ENCODE measurements at regions not wholly inside any gene's neighbourhood (a gene's known extent, or its start where the extent isn't known, plus 50 kb on each side); places are given as distances from the start of the nearest gene placed in this dataset.

DNA sequence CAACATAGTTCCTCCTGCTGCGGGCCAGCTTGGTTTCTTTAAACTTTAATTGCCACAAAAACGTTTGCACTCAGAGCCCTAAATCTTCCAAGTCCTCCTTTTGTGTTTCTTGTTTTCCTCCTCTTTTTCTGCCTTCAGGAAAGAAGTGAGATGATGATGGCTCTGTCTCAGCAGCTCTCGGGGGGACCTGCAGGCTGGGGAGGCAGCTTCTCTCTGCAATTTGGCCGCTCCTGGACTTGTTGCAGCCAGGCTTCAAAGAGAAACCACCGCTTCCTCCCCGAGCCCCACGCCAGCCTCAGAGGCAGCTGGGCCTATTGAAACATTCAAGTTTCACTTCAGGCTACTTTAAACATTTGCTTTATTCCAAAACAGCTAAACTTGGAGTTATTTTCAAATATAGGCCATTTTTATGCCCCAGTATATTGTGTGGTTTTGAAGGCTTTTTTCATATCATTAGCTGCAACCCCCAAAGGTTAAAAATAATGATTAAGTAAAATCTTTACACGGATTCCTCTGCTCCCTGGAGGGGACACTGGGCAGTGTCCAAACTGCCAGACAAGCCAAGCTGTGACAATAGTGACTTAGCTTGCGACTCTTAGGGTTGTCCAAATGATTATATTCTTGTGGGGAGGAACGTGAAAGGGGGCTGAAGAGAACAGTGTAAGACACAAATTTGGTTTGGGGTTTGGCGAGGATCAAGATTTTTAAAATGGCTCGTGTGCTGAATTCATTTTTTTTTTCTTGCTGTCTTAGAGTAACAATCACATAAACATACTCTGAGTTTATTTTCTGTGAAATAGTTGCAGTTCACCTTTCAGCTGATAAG is 330.8 kb downstream of the DLEU7 start:
- no peak for DNase-seq

DNA sequence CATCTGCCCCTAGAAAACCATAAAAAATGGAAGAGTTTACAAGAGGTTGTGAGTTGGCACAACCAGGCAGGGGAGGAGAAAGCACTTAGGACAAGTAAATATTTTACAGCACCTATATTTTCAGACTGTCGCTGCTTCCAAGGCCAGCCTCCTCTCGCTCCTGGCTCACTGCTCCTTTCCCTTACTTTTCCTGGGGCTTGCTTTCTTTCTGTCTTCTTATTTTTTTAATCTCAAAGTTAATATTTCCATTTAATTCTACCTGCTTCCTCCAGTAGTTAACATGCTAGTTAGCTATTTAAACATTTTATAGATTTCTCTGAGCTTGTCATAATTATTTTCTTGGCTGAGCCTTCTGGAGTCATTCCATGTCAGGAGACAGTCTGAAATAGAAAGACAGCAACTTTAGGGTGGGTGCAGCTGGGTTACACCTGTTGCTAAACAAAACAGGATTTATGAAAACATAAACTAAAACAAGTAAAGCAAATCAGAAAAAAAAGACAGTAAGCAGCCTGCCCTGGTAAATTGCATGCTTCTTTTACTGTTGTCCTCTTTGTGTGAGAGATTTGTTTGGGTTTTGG is 330.1 kb downstream of the DLEU7 start:
- no peak for DNase-seq

DNA sequence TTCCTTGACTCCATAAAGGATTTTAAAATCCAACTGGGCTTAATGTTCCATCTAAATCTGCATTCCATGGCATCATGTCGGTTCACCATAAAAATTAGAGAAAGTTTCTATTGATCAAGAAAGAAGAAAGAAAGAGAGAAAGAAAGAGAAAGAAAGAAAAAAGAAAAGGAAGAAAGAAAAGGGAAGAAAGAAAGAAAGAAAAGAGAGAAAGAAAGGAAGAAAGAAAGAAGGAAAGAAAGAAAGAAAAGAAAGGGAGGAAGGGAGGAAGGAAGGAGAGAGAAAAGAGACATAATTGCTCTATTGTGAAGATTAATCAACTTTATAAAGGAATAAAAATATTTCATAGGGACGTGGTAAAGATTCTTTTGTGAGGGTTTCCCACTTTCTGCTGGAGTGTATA is 329.2 kb downstream of the DLEU7 start:
- DNase-seq, result no peak

DNA sequence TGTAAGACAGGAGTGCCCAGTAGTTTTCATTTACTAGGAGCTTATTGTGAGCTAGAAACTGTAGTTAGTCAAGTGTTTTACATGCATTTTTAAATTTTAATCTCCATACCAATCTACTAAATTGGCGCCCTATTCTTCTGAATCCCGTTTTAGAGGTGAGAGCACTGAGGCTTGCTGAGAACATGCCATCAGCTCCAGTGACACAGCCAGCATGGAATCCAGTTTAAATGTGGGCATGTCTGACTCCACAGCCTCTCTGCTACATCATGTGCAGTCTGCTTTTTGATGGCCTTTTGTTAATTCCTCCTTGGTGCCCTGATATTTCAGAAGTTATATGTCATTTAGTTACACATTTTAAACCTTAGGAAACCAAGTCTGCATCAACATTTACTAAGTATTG is 325.4 kb downstream of the DLEU7 start:
- DNase-seq, result no peak

DNA sequence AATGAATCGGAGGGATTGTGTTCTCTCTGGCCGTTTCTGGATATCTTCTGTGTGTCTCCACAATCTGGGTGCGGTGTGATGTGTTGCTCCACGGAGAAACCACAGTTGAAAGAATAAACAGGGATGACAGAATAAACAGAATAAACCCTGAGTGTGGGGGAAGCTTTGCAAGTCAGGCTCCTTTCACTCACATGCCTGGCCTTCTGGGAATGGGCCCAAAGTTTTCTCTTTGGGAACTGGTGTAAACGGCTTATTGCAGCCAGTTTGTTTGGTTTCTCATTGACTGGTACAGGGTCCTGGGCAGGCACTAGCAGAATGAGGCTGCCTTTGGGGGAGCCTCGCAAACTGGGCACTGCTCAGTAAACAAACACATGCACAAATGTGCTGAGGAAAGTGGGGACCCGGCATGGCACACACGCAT is 324.7 kb downstream of the DLEU7 start:
- no peak for DNase-seq

DNA sequence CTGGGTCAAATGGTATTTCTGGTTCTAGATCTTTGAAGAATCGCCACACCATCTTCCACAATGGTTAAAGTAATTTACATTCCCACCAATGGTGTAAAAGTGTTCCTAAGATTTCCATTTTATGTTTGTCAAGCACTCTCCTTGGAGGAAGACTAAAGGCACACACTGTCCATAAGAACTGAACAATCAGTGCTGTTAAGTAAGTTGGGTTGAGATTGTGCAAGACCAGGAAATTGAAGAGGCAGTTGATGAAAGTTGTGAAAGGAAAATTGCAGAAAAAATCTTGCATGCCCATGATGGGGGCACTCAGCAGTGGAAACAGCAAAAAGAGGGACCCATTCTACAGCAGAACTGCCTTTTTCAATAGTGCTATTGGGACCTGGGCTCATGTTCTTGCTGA is 323.6 kb downstream of the DLEU7 start:
- DNase-seq, result no peak

DNA sequence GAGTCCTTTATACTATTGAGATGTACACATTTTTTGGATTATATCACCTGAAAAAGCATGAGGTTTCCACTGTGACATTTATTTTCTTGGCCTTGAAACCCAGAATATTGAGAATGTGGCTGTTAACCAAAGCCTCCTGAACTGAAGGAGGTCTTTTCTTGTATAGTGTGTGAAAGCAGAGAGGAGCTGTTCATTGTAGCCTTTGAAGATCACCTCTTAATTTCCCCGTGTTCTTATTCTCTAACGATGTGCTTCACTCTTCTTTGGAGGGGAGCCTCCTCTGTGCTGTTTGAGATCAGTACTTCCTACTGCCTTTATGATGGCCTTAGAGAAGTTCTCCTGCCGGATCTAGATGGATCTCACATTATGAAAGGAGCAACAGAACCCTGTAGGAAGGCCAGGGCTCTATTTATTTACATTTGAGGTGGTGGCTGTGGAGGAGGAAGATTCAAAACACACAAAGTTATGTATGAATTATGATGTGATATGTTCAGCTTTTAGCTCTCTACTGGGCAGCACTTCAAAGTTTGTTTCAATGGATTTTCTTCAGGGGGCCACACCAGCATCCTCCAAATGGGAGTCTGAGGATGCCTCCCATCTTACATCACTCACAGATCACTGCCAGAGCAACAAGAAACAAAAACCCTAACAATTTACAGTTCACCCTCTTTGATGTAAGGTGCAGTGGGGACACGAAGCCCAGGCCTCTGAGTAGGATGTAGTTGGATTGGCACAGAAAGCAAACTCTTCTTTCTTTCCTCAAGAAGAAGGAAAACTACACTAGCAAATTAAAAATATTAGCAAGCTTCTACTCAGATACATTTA is 322.3 kb downstream of the DLEU7 start:
- no peak for DNase-seq

DNA sequence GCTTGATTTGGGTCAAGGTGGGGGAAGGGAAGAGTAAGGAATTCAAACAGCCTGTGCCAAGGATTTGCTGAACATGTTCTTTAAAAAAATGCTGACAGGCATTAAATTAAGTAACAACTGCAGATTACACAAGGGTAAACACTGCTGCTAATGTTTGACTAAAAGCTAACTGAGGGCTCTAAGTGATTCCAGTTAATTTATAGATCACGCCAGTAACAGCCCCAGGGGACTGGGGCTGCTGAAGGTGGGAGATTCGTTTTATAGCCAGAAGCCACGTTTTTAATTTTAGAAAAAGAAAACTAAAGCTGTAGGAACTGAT is 321.7 kb downstream of the DLEU7 start:
- no peak for DNase-seq

DNA sequence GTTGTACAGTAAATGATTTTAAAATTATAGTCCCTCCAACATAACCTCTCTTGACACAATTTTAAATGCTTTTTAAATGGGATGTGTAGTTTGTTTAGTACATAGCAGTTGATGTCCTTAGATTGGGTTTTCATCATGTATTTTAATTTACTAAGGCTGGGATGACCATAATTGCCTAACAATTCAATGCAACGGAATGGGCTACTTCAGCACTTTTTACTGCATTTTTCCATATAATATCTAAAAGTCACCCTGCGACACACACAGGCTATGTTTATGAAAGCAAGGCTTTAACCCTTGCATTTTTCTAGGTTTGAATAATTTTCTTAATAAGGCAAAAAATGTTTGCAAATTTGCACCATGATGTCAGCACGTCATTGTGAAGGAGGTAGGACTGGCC is 321.0 kb downstream of the DLEU7 start:
- DNase-seq, result no peak

DNA sequence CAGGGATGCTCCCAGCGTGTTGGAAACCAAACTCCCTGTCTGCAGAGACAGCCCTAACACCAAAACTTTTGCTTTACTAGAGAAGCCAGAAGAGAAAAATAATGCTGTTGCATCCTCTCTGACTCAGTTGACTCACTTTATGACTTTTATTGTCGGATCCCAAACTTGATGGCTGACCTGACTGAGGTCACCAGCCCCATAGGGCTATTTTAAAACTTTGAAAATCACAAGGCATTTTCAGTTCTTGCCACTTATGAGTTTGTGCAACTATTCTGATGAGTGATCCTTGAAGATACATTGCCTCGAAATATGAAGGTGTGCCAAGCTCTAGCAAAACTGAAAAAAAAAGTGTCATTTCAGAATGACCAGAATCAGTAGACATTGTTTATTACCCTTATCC is 320.2 kb downstream of the DLEU7 start:
- no peak for DNase-seq

DNA sequence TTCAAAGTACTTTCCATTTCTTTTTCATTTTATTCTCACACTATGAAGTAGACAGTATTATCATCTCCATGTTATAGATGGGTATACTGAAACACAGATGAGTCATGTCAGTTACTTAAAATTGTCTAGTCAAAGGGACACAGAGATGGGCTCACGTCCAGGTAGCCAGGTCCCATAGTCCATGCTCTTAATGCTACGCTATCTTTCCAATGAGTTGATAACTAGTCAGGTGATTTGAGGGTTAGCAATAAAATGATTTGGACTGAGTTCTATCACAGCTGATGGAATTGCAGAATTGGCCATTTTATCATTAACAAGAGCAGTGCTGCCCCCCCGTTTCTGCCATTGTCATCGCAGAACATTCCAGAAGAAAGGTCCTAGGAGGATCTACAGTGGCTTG is 318.9 kb downstream of the DLEU7 start:
- no peak for DNase-seq

DNA sequence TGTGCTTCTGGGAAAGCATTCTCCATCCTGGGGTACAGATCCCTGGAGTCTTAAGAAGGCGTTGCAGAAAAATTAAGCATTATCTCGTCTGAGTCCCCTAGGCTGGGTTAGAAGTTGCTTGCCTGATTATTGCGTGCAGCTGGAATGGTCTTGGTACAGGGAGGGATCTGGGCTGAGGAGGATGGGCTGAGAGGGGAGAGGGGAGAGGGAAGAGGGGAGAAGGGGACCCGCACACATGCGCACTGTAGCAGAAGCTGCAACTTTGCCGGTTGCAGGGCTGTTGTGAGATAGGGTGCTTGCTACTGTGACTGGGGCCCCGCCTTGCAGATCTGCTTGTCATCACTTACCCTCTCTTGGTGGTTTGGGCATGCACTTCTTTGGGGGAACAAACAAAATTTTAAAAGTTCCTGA is 316.8 kb downstream of the DLEU7 start:
- DNase-seq, result no peak

DNA sequence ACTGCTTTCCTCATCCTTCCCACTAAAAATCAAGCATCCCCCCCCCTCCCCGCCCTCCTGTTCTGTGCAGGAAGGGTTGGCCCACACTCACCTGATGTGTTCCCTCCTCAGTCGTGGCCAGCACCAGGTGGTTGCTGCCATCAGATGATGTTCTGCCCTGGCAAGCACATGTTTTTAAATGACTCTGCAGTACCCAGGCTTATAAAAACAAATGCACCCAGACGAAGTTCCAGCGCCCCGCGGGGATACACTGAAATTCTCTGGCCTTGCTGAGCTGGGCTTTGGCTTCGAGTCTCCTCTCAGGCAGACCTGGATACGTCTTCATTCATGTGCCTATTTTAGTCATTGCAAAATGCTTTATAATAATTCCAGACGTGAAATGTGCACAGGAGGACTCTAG is 316.3 kb downstream of the DLEU7 start:
- DNase-seq, result no peak

DNA sequence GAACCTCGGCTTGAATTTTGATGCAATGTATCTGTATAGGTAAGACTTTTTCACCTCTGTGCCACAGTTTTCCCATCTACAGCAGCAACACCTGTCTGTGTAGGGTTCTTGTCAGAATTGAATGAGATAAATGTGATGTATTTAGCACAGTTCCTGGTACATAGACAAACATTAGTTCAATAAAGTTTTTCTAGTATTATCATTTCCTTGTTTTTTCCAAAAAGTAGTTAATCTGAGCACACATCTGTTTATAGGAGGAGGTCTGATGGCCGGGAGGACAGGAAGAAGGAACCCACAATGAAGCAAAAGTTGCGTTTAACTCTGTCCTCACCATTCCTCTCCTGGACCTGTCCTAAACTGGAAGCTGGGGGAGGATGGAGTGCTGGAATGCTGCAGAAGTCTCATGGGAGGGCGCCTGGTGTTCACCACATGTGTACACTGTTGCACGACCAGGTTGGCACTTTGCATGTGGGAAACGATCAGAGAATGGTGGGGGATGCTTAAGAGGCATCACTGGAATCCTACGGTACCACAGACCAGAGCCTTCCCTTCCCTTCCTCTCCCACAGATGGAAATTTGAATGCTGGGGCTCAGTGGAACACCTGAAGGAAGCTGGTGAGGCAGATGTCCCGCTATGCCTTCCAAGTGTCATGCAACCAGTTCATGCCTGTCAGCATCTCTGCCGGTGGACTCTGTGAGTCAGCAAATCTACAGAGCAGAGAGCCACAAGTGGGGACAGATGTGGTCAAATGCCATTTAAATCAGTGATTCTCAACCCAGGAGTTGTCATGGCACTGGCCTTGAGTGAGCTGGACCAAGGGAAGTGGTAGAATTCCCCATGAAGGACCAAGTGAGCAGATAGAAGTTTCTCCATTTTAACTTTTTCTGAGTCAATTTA is 315.6 kb downstream of the DLEU7 start:
- no peak for DNase-seq

DNA sequence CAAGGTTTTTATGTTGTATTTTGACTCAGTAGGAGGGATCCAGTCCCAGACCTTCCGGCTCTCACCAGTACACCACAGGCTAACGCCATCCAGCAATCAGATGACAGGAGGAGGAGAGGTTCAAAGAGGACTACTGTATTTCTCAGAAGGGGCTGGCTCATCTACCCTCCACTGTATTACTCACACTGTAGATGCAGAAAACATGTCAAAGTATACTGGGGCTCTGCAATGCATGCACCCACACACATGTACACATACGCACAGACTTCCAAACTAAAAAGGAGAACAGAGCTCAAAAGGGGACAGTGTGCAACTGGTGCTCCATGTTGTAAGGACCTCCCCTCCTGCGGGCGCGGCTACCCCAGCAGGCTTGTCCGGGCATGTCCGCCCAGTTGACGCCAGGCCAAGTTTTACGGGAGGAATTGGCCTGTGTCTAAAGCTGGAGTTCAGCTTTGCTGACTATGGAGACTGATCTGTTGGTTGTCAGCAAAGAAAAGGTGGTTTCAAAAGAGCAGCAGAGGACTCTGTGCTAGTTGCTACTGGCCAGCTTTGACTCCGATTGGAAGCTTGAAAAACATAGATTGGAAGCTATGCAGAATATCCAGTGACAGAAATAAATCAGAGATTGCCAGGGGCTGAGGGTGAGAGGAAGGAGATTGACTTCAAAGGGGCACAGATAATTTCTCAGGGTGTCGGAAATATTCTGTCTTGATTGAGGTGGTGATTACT is 314.2 kb downstream of the DLEU7 start:
- no peak for DNase-seq

DNA sequence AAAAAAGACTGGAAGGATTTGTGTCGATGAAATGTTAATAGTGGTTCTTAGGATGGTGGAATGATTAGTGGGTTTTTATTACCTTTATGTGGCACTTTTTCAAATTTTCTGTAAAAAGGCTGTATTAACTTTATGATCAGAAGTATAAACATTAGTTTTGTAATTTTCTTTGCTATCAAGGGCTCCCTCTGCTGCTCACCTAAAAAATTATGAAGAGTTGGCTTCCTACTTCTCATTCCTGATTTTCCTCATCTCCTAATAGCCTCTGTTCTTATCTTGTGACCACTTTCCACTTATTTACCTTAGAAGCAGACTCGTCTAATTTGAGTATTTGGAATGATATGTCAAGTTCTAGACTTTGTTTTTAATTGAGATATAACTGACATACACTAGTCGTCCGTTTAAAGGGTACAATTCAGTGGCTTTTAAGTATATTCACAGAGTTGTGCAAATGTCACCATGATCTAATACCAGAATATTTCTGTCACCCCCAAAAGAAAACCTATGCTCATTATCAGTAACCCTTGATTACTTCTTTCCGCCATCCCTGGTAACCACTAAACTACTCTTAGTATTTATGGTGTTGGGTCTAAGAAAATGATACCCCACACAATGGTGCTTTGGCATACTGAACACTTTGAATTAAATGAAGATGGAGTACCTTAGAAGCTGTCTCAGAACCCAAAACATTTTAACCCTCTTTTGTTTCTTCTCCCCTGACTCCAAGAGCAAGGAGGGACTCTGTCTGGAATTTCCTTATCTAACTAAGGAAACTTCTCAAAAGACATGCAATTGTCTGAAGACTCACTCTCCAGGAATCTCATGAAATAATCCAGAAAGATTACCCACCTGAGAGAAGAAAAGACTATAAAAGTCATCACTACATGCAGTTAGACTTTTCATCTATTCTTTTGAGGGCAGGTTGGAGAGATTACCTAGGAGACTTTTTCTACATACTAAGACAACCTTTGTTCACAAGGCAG is 311.3 kb downstream of the DLEU7 start:
- DNase-seq, result no peak

DNA sequence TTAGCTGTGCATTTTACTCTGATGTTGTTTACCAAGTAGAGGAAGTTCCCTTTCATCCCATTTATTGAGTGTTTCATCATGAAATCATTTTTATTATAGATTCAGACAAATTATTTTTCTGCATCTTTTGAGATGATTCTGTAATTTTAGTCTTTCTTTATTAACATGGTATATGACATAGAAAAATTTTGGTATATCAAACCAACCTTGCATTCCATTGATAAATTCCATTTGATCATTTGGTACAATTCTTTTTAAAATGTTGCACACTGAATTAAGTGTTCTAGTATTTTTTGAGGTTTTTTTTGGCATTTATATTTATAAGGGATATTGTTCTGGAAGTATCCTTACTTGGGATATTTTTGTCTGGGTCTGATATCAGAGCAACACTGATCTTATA is 308.4 kb downstream of the DLEU7 start:
- no peak for DNase-seq

DNA sequence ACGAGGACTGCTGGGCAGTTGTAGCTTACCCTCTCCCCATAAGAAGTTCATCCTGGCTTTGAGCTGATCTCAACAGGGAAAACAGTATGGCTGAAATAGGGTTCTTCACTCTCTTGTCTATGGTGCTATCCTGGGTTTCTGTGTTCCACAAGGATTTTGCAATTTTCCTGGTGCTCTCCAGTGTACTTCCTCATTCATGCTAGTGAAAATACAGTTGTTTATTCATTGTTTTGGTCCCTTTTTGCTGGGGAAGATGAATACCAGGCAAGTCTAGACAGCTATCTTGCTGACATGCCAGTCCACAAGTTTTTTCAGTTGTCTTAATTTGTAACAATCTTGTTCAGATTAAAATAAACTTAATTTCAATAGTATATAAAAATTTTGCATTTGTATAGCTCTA is 306.5 kb downstream of the DLEU7 start:
- DNase-seq, result no peak

DNA sequence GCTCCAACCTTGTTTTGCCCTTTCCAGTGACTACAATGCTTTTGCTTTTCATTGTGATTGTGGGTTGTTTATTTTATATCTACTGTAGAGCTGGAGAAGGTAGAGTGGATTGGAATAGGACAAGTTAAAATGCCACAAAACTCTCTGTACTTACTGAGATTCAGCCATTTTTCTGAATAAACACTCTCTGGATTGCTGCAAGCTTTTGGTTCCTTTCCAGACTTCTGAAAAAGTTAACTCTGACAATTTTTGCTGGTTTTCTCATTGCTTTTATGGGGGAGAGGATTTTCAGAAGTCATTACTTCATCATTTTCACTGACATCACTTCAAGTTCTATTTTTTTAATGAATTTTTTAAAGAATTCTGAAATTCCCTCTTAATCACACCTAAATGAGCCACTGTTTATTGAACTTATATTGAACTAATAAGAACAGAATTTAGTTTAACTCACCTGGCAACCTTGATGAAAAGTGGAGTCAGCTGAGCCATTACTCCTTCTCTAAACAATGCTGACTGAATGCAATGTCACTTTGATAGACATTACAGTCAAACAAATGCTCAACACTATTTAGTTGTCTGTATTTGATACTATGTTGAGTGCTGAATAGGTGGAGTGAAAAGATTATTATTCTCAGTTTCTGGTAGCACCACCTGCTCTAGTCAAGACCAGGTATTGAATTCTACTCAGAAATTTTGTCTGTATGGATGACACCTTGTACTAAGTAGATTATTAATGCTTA is 303.5 kb downstream of the DLEU7 start:
- no peak for DNase-seq

DNA sequence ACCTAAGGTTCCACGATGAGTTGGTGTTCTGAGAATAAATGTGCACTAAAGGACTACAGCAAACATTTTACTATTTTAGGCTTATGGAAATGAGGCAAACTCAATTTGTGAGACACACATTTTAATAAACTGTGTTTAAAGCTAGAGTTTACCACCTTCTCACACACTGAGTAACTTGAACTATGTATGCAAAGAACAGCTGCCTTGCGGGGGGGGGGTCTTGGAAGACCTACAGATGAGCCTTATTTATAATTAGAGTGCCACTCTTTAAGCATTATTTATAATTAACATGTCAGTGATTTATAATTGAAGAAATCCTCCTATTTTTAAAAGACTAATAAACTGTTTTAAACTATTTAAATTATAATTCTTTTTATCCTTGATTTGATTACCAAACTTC is 300.4 kb downstream of the DLEU7 start:
- no peak for DNase-seq

Data from NCI-H1930 (cell line).